ENCODE measurements at regions not wholly inside any gene's neighbourhood (a gene's known extent, or its start where the extent isn't known, plus 50 kb on each side); places are given as distances from the start of the nearest gene placed in this dataset.

- TF ChIP-seq CTCF (conservative IDR thresholded peaks at IDR 0.05; ENCODE audit: low read depth, low read length) (no peak), RFX5 (IDR thresholded peaks at IDR 0.05; ENCODE audit: low read depth, low read length) (no peak), USF2 (IDR thresholded peaks at IDR 0.05; ENCODE audit: low read depth, low read length) (no peak), CEBPB (IDR thresholded peaks at IDR 0.05; ENCODE audit: low read depth, low read length) (no peak), RAD21 (IDR thresholded peaks at IDR 0.05; ENCODE audit: low read length) (no peak), POLR2A (IDR thresholded peaks at IDR 0.05; ENCODE audit: low read depth, low read length) (no peak), RCOR1 (IDR thresholded peaks at IDR 0.05; ENCODE audit: insufficient replicate concordance, low read length) (no peak), BHLHE40 (IDR thresholded peaks at IDR 0.05; ENCODE audit: low read depth, low read length) (no peak), SMC3 (IDR thresholded peaks at IDR 0.05; ENCODE audit: low read depth, low read length) (no peak)
Measured at GRCh38 chr10:35922876-35923600, 280.9 kb upstream of the FZD8 start.

Data from IMR-90 (cell line).